NCI-H748 (cell line): ENCODE measurements at regions not wholly inside any gene's neighbourhood (a gene's known extent, or its start where the extent isn't known, plus 50 kb on each side); places are given as distances from the start of the nearest gene placed in this dataset.
A peak's percentile ranks its signal among the peaks of the same experiment; 100 is the strongest.

Experiments used
- DNase-seq: peaks from one replicate; lab custom pipeline; 2025; ENCODE audit not compliant: unreplicated experiment; lab: John Stamatoyannopoulos, UW

- DNase-seq = peak; percentile 35
Measured at GRCh38 chr14:81946834-81947798, 413.5 kb upstream of the SEL1L start.

DNA sequence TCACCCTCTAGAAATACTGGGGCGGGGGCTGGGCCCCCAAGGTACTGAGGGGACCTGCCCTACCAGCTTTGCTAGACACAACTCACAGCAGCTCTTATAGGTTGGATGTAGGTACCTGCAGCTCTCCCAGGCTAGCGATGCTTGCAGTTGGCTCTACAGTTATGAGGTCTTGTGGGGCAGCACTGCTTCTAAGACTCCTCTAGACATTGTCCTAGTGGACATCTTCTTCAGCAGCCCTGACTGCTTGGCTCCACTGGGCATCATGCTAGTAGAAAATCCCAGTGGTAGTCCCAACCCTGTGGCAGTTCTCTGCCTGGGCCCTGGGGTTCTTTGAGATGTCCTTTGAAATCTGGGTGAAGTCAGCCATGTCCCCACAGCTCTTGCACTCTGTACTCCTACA is 419.3 kb upstream of the SEL1L start:
- no peak for DNase-seq

DNA sequence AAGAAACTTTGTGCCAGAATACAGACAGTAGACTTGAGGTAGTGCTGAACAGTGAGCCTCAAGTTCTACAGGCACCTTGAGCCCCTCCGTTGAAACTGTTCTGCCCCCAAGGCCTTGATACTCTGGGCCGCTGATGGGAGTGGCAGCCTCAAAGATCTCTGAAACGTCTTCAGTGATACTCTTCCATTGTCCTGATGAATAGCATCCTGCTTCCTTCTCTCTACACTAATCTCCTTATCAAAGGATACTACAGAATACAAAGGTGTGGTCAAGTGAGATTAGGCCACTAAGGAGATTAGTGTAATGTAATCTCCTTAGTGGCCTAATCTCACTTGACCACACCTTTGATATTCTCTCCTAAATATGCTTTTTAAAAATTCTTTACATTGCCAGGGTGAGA is 419.8 kb upstream of the SEL1L start:
- no peak for DNase-seq

DNA sequence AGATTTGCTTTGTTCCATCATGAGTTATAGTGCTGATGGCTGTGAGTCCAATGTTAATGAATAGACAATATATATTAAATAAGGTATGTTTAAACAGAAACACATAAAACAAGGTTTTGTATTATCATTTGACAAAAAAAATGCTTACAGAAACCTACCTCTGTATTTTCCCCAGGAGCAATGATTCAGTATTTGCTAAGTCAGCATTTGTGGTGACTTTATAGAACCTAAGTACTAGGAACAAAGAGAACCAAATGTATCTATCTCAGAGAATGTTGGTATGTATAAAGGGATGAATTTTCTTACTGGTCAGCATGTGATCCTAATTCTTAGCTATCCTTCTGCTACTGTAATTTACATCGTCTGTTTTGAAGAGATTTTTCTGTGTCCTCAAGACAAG is 421.5 kb upstream of the SEL1L start:
- DNase-seq = no peak

GRCh38 chr14:81960781-81961180 is 427.1 kb upstream of the SEL1L start:
- DNase-seq = no peak

DNA sequence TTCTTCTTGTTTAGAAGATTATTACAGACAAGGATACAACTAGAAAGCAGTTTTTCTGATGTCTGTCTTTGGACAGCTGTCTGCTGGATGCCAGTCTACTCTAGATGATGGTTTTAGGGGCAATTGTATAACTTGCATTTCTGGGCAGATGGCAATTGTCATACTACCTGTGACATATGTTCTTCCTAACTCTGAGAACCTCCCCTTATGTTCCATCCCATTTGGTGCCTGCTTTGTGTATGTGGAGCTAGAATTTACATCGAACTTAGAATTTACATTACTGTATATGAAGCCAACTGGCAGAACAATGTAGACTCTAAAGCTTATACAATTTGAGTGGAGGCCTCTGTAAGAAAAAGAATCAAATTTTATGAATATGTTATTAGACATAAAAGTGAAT is 430.2 kb upstream of the SEL1L start:
- no peak for DNase-seq

GRCh38 chr14:81970307-81970706 is 436.7 kb upstream of the SEL1L start:
- DNase-seq = no peak

DNA sequence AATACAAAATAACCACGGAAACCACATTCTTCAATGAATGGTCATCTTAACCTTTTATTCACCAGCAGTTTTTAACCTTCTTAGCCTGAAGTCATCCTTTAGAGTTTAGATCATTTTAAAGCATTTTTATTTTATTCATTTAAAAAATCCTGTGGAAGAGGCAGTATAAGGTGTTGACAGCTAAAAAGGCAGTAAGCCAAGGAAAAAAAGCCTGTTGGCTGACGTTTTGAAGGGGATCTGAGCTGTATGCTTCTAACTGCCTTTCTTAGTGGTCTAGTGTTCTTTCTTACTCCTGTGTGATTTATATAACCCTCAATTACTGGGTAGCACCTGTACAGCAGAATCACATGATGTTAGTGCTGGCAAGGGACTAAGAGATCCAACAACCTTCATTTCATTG is 438.3 kb upstream of the SEL1L start:
- DNase-seq = no peak

DNA sequence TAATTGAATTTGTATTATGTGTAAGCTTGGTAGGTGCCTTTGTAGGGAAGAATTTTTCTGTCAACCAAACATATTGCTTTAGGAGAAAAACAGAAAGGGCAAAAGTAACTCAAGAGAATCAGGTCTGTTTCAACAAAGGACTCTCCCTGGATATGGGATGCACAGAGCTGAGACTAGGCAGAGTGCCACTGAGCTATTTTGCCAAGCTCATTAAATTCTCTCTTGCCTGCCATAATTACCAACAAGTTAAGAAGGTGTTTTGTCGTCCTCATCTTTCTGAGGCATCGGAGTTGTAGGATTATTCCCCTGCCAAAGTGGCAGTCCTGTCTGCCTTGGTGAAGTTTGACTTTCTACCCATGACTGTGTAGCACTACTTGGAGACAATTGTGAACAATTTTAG is 438.9 kb upstream of the SEL1L start:
- no peak for DNase-seq

DNA sequence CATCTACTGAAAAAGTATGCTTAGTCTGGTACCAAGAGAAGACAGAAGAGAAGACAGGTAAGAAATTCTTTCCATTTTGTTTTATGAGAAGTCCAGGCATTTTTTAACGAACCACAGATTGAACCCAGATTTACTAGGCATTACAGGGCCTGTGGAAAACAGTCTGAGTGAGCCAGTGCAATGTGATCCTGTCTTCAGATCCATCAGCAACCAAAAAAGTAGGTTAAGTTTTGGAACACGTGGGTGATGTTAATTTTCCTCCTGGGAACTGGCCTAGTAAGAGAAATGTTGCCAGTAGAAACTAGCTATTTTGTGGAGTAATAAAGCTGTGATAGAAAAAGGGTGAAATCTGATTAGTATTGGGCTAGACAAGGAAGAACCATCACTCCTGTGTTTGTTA is 440.9 kb upstream of the SEL1L start:
- DNase-seq = no peak

DNA sequence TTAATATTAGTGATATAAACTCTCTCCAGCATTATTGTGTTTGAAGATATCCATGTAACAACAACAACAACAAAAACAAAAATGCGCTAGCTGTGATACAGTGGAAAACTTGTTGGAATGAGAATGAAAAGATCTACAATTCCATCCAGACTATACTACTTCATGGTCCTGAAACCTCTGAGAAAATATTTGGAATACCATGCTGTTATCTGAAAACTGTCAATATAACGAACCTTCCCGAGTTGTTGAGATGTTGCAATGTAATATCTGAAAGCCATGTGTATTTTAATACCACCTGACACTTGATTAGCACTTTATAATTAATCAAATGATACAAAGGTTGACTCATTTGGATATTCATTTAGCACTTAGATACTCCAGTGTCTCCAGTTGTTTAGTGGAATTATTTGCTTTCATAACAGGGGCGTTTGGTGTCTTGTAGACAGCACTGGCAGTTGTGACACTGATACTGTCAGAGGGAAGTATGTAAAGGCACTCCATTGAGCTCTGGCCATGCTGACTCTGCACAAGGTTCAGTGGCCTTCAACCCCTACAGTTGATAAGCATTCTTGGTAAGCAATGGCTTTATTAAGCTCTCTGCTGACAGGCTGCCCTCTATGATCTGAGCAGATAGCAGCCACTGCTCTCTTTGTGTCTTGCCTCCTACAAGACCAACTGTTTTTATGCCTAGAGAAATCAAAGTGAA is 447.1 kb upstream of the SEL1L start:
- DNase-seq = no peak

DNA sequence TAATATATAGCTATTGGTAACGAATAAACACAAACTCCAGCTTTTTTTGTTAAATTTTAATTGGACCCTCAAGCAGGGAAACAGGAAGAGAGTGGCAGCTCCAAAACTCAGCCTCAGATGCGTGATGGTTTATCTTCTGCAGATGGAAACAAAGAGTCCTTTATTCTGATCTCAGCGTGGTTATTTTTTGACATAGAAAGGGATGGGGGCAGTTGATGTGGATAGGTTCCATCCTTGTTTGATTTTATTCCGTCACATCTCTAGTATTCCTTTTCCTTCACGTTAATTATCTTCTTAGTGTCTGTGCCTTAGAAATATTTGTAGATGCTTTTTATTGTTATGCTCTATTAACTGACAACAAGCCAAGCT is 447.6 kb upstream of the SEL1L start:
- DNase-seq = no peak

DNA sequence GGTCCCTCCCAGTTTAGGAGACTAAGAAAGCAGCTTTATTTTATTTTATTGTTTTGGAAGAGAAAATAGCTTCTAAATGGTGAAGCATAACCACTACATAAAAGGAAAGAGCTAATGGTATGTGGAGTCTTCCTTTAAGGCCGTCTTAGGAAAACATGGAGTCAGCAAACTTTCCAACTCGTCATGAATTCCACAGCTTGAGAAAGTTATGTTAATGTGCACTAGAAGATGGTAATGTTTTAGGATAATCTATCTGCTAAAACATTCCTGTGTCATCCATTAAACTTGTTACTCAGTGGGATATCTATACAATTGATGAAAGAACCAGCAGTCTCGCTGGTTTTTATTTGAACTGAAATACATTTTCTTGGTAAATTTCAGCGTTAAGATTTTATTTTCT is 448.4 kb upstream of the SEL1L start:
- no peak for DNase-seq

DNA sequence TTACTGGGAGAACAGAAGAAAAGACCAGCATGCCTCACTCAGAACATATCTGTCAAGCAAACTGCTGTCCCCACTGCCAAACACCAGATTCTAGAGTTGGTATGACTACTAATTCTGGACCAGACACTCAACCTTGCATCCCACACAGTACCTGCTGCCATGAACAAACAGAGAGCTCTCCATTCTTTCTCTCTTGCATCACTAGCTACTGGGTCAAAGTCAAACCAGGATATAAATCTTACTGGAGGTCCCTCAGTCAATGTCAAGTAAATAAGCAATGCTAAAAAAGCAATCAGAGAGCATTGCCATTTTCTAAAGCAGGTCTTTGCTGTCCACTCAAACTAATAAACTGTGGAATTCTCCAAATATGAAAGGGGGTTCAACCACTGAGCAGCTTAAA is 452.4 kb upstream of the SEL1L start:
- no peak for DNase-seq

DNA sequence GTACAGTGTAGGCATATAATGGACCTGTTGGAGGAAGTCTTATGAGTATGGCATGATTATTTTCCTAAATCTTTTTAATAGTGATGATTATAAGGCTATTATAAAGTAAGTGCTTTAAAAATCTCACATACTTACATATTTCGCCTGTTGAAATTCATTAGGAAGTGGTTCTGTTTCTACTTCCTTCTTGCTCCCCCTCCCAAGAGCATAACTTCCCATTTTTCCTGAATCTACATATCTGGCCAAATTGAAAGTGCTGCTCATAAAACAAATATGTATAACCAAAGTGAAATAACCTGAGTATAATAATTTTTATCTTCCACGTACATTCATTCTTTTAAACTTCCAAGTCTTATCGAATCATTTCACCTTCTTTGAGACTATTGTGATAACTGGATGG is 455.6 kb upstream of the SEL1L start:
- no peak for DNase-seq

GRCh38 chr14:81990312-81990761 is 456.7 kb upstream of the SEL1L start:
- peak; percentile 71 for DNase-seq

GRCh38 chr14:81991998-81992397 is 458.3 kb upstream of the SEL1L start:
- peak; percentile 22 for DNase-seq

- no peak for DNase-seq
Measured at GRCh38 chr14:81993432-81993831, 459.8 kb upstream of the SEL1L start.

DNA sequence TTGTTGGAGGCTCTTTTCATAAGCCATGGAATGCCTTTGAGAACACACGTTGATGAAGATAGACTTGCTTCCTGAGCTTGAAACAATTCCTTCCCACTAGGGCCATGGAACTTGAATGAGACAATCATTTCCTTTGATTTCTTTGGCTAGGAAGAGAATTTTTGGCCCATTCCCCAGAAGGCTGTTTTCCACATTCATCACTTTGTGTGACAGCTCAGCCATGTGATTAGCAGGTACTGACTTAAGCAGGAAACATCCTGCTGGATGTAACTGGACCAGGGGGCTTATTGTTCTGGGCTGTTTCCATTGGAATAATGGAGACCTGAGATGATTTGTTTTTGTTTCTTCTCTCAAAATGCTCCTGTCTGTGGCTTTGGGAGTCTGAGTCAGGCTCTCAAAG is 469.8 kb upstream of the SEL1L start:
- DNase-seq = no peak

DNA sequence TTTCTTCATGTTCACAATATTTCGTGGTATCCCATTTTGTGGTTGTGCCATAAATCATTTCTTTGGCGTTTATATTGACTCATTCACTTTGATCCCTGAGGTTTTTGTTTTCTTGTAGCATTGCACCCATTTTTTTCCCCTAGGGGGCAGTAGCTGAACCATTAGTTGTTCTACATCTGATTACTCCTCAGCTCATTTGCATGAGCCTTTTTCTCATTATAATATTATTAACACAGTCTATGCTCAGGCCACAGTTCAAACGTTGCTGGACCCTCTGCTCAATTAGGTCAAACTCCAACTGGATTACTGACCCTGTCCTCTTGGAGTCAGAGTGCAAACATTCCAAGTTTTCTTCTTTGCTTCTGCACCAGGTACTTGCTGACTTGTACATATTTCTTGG is 475.4 kb upstream of the SEL1L start:
- peak; percentile 28 for DNase-seq

DNA sequence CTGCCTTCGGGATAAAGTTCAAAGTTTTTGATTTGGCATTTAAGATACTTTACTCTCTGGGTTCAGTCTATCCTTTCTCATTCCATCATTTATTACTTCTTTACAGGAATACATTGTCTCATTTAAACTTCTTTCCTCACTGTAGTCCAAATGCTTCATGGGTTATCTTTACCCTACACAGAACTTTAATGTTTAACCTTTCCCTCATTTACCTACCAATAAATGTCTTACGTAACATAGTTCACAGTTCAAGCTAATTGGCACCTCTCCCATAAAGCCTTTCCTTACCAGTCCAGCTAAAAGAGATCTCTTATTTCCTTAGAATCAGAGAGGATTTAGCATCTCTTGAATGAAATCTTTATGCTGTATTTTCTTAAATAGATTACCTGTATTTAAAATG is 476.3 kb upstream of the SEL1L start:
- no peak for DNase-seq

GRCh38 chr14:82011460-82011859 is 477.8 kb upstream of the SEL1L start:
- no peak for DNase-seq
